ENCODE measurements at regions not wholly inside any gene's neighbourhood (a gene's known extent, or its start where the extent isn't known, plus 50 kb on each side); places are given as distances from the start of the nearest gene placed in this dataset.

DNA sequence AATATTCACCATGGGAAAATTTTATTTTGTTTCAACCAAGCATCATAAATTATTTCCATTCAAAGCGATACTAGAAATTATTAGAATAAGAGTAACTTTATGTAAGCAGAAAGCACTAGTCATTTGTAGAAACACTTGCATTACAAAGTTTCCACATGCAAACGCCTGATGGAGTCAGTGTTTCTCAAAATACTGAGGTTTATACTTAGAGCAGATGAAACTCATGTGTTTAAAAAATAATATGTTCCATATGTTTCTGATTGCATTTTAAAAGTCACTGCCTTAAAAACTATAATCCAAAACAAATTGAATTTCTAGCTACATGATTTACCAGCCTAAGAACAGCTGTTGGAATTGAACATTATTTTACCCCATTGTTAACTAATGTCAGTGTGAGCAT lies 1246.4 kb downstream of the SLC16A7 start:
- TF ChIP-seq, protein P1, sequence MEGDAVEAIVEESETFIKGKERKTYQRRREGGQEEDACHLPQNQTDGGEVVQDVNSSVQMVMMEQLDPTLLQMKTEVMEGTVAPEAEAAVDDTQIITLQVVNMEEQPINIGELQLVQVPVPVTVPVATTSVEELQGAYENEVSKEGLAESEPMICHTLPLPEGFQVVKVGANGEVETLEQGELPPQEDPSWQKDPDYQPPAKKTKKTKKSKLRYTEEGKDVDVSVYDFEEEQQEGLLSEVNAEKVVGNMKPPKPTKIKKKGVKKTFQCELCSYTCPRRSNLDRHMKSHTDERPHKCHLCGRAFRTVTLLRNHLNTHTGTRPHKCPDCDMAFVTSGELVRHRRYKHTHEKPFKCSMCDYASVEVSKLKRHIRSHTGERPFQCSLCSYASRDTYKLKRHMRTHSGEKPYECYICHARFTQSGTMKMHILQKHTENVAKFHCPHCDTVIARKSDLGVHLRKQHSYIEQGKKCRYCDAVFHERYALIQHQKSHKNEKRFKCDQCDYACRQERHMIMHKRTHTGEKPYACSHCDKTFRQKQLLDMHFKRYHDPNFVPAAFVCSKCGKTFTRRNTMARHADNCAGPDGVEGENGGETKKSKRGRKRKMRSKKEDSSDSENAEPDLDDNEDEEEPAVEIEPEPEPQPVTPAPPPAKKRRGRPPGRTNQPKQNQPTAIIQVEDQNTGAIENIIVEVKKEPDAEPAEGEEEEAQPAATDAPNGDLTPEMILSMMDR (IDR thresholded peaks at IDR 0.05; ENCODE audit: extremely low read depth, insufficient read depth, missing control alignments) = no peak
- no peak for DNase-seq (ENCODE audit: low spot score)
- in situ Hi-C loops (cut with MboI; ENCODE audit: low pct_unique_long_range_greater_than_20kb, low sequenced_read_pairs, unreplicated experiment) = no loop called here

DNA sequence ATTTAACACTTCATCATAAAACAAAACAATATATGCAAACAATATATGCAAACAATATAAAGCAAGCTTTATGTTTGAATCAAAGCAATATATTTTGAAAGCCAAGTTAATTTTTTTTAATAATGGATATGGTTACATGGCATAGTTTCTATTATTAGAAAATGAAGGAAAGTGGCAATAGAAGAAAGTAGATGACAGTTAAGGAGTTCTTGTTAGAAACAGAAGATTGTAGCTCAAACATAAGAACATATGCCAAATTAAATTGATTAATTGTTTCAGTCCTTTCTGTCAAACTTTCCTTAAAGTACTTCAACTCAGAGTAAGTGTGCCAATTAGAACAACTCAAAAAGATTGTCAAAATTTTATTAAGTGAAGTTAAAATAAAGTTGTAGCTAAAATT lies 1248.3 kb downstream of the SLC16A7 start:
- in situ Hi-C loops (cut with MboI; ENCODE audit: low pct_unique_long_range_greater_than_20kb, low sequenced_read_pairs, unreplicated experiment) = no loop called here
- TF ChIP-seq, protein P1 (IDR thresholded peaks at IDR 0.05; ENCODE audit: extremely low read depth, insufficient read depth, missing control alignments) = no peak
- DNase-seq (ENCODE audit: low spot score) = no peak

DNA sequence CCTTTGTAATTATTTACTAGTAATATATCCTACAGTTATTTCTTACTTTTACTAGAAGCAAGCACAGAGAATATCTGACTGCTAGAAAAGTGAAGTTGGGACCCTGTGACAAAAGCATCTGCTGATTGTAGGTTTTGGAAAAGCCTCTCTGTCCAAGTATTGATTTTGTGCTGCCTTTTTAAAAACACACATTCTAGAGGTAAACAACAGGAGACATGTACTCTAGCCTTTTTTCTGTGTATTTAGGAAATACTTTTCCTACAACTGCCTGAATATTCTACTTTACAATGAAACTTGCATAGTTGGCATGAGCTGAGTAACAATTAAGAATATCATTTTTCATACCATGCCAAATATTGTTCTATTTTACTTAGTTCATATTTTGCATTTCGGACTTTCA lies 1249.0 kb downstream of the SLC16A7 start:
- in situ Hi-C loops (cut with MboI; ENCODE audit: low pct_unique_long_range_greater_than_20kb, low sequenced_read_pairs, unreplicated experiment) = no loop called here
- TF ChIP-seq, protein P1 (IDR thresholded peaks at IDR 0.05; ENCODE audit: extremely low read depth, insufficient read depth, missing control alignments) = no peak

DNA sequence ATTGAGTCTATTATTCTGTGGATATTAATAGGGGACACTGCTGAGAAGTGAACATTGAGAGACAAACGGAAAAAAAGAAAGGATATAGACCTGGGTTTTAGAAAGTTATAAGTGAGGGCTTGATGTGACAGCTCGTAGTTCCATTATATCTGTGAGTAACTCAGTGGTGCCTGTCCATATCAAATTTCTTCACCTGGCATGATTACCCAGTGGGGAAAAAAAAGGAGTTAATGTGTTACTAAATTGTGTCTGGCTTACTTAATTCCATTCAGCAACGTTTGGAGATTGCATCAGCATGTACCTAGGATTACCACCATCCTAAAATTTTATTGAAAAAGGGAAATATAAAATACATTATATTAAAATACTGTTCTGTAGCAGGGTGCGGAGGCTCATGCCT lies 1249.9 kb downstream of the SLC16A7 start:
- in situ Hi-C loops (cut with MboI; ENCODE audit: low pct_unique_long_range_greater_than_20kb, low sequenced_read_pairs, unreplicated experiment) = no loop called here
- DNase-seq (ENCODE audit: low spot score) = no peak
- TF ChIP-seq, protein P1 (IDR thresholded peaks at IDR 0.05; ENCODE audit: extremely low read depth, insufficient read depth, missing control alignments) = no peak

More for the DNA sequence above, 1249.0 kb downstream of the SLC16A7 start:
- DNase-seq (ENCODE audit: low spot score) = no peak

DNA sequence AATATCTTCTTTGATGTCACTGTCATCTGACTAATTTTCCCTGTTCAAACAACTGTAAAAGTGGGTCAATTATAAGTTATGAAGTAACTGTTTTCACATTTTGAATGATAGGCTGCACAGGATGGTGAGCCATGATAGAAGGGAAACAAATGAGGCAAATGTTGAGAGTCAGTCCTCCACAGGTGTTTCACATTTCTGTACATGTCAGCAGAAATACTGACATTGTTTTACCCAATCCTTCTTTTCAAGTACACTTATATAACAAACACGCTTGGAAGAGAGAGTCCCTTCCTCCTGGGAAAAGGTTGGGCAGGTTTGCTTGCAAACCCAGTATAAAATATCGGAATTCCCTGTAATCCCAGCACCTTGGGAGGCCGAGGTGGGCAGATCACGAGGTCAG lies 1251.5 kb downstream of the SLC16A7 start:
- in situ Hi-C loops (cut with MboI; ENCODE audit: low pct_unique_long_range_greater_than_20kb, low sequenced_read_pairs, unreplicated experiment) = no loop called here
- TF ChIP-seq, protein P1 (IDR thresholded peaks at IDR 0.05; ENCODE audit: extremely low read depth, insufficient read depth, missing control alignments) = no peak
- no peak for DNase-seq (ENCODE audit: low spot score)

DNA sequence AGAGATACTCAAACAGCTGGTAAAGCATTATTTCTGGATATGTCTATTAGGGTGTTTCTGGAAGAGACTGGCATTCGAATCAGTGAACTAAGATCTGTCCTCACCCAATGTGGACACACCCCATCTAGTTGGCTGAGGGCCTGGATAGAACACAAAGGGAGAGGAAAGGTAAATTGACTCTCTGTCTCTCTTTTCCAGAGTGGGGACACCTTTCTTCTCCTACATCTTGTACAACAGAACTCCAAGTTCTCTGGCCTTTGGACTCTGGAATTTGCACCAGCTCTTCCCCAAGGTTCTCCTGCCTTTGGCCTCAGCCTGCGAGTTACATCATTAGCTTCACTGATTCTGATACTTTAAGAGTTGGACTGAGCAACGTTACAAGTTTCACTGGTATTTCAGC lies 1253.9 kb downstream of the SLC16A7 start:
- in situ Hi-C loops (cut with MboI; ENCODE audit: low pct_unique_long_range_greater_than_20kb, low sequenced_read_pairs, unreplicated experiment) = no loop called here
- DNase-seq (ENCODE audit: low spot score) = no peak
- TF ChIP-seq, protein P1 (IDR thresholded peaks at IDR 0.05; ENCODE audit: extremely low read depth, insufficient read depth, missing control alignments) = no peak

DNA sequence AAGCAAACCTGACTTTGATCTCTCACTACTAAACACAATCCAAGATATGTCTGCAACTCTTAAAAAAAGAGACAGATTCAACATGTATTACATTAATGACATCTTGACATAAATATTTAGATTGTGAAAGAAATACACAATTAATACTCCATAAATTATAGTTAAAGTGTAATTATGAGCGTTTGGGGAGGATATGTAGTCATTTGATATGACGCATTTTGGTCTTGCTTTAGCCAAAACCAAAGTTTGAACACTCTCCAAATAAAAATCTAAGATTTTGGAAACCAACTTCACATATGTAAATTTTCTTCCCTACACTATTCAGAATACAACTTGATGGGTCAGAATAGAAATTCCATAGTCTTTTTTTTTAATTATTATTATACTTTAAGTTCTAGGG lies 1257.6 kb downstream of the SLC16A7 start:
- in situ Hi-C loops (cut with MboI; ENCODE audit: low pct_unique_long_range_greater_than_20kb, low sequenced_read_pairs, unreplicated experiment) = no loop called here
- no peak for DNase-seq (ENCODE audit: low spot score)
- TF ChIP-seq, protein P1 (IDR thresholded peaks at IDR 0.05; ENCODE audit: extremely low read depth, insufficient read depth, missing control alignments) = no peak
